ENCODE measurements at regions not wholly inside any gene's neighbourhood (a gene's known extent, or its start where the extent isn't known, plus 50 kb on each side); places are given as distances from the start of the nearest gene placed in this dataset.

DNA sequence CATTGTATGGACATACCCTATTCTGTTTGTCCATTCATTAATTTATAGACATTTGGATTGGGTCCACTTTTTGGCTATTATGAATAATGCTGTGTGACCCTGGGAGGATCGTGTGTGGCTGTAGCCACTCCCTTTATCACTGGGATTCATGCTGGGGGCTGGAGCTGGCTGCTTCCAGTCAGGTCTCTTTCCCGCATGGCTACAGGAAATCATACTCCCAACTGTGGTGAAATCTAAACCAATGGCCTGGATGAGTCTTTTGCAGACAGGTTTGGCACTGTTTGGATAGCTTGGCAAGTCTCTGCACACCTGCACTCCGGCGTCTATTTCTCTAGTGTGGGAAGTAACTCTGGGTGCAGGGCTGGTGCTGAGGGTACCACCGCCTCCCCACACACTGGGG is 80.4 kb downstream of the RIN2 start:
- TF ChIP-seq, protein P1, sequence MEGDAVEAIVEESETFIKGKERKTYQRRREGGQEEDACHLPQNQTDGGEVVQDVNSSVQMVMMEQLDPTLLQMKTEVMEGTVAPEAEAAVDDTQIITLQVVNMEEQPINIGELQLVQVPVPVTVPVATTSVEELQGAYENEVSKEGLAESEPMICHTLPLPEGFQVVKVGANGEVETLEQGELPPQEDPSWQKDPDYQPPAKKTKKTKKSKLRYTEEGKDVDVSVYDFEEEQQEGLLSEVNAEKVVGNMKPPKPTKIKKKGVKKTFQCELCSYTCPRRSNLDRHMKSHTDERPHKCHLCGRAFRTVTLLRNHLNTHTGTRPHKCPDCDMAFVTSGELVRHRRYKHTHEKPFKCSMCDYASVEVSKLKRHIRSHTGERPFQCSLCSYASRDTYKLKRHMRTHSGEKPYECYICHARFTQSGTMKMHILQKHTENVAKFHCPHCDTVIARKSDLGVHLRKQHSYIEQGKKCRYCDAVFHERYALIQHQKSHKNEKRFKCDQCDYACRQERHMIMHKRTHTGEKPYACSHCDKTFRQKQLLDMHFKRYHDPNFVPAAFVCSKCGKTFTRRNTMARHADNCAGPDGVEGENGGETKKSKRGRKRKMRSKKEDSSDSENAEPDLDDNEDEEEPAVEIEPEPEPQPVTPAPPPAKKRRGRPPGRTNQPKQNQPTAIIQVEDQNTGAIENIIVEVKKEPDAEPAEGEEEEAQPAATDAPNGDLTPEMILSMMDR (IDR thresholded peaks at IDR 0.05; ENCODE audit: insufficient read depth, low read length): no peak
- TF ChIP-seq POLR2AphosphoS5 (IDR thresholded peaks at IDR 0.05; ENCODE audit: low read depth): no peak
- TF ChIP-seq, protein P2, sequence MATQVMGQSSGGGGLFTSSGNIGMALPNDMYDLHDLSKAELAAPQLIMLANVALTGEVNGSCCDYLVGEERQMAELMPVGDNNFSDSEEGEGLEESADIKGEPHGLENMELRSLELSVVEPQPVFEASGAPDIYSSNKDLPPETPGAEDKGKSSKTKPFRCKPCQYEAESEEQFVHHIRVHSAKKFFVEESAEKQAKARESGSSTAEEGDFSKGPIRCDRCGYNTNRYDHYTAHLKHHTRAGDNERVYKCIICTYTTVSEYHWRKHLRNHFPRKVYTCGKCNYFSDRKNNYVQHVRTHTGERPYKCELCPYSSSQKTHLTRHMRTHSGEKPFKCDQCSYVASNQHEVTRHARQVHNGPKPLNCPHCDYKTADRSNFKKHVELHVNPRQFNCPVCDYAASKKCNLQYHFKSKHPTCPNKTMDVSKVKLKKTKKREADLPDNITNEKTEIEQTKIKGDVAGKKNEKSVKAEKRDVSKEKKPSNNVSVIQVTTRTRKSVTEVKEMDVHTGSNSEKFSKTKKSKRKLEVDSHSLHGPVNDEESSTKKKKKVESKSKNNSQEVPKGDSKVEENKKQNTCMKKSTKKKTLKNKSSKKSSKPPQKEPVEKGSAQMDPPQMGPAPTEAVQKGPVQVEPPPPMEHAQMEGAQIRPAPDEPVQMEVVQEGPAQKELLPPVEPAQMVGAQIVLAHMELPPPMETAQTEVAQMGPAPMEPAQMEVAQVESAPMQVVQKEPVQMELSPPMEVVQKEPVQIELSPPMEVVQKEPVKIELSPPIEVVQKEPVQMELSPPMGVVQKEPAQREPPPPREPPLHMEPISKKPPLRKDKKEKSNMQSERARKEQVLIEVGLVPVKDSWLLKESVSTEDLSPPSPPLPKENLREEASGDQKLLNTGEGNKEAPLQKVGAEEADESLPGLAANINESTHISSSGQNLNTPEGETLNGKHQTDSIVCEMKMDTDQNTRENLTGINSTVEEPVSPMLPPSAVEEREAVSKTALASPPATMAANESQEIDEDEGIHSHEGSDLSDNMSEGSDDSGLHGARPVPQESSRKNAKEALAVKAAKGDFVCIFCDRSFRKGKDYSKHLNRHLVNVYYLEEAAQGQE (IDR thresholded peaks at IDR 0.05; ENCODE audit: insufficient replicate concordance, low read depth): no peak
